Ectodermal cell (in vitro differentiated cells): ENCODE measurements at regions not wholly inside any gene's neighbourhood (a gene's known extent, or its start where the extent isn't known, plus 50 kb on each side); places are given as distances from the start of the nearest gene placed in this dataset.

Experiments
- H3K27ac ChIP-seq: 2 replicates; pipeline ENCODE4 v1.7.0; 2013; ENCODE audit warnings: mild to moderate bottlenecking, low read depth, low read length; ENCODE audit not compliant: insufficient read depth, poor library complexity, severe bottlenecking
- H3K27me3 ChIP-seq: 2 replicates; pipeline ENCODE4 v1.7.0; 2013; ENCODE audit warnings: mild to moderate bottlenecking, low read length; ENCODE audit not compliant: insufficient read depth, control insufficient read depth, poor library complexity, severe bottlenecking
- H3K36me3 ChIP-seq: one replicate; pipeline ENCODE4 v1.7.0; 2013; ENCODE audit warnings: low read length; ENCODE audit not compliant: control insufficient read depth, insufficient read depth
- H3K4me1 ChIP-seq: one replicate; pipeline ENCODE4 v1.7.0; 2013; ENCODE audit warnings: low read length; ENCODE audit not compliant: control insufficient read depth, insufficient read depth
- H3K4me3 ChIP-seq: 2 replicates; pipeline ENCODE4 v1.7.0; 2013; ENCODE audit warnings: low read depth, low read length, control low read depth; ENCODE audit not compliant: insufficient read depth
- H3K9me3 ChIP-seq: 2 replicates; pipeline ENCODE4 v1.7.0; 2013; ENCODE audit warnings: mild to moderate bottlenecking, low read length, moderate library complexity; ENCODE audit not compliant: control insufficient read depth
- WGBS, 2 experiments: methylation state at CpG; one replicate each; pipeline ENCODE4 v1.1.7; 2013; ENCODE audit warnings: missing lambda C conversion rate in 2 of 2; 5-methylcytosine and 5-hydroxymethylcytosine counted together

DNA sequence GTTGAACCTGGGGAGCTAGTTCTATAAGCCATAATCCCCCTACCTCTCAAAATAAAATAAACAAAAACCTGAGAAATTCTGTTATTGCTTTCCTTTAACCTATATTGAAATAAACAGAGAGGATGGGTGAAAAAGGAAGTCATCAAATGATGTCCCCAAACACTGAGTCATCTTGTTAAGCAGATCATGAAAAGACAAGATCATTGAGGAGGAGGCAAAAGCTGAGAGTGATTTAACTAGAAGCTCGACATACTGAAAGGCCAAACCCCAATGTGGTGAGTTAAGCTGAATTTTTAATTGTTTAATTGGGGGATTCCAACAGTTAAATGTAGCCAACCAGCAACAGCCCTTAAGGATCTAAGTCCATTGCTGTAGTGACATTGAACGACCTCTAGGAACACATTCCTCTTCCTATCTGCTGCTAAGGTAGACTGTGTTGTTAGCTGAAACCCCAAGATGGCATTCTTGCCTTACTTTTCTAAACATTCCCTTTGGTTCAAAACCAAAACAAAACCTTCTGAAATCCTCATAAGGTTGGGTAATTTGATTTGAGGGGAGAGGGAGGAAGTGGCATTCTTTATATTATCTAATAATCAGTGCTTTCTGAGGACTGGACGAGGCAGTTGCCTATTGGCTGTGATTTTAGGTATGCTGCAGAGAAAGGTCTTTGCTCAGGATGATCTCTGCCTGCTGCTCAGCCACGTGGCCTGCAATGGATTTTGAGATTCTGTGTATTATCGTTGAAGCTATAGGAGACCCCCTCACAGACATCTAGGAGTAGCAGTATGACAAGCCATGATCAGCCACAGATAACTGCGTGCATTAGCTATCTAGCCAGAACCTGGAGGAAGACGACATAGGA, 62.7 kb upstream of the BNIP2 start:
- Histone ChIP-seq H3K27ac (no peak overlapping the region), H3K4me3 (no peak overlapping the region), H3K27me3 (no peaks in the 10 kb centered on the region), H3K36me3 (no peaks in the 10 kb centered on the region), H3K4me1 (no peaks in the 10 kb centered on the region), H3K9me3 (no peaks in the 10 kb centered on the region)
- 74 to 75% methylated on average over 7 of the region's 7 CpGs for WGBS, 2 experiments

DNA sequence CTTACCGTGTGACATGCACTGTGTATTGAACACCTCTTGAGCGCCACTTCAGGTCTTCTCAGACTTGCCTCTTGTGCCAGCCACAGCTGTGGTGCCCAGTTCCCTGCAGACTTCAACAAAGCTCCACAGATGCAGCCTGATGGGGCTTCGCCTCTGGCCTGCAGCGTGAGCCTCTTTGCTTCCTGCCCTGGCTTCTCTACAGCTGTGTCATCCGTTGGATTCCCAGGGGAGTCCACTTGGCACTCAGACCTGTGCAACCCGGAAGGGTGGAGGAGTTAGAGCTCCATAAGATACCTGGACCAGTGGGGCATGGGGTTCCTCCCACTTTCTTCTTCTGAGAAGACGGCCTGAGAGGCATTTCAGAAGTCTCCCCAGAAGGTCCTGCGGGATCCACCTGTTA, 57.7 kb upstream of the BNIP2 start:
- no peaks in the 10 kb centered on the region for H3K27me3 ChIP-seq
- no peaks in the 10 kb centered on the region for H3K36me3 ChIP-seq
- H3K9me3 ChIP-seq, result no peaks in the 10 kb centered on the region
- H3K4me1 ChIP-seq, result no peaks in the 10 kb centered on the region
- no peak overlapping the region for H3K27ac ChIP-seq
- 94 to 96% methylated on average over 8 of the region's 8 CpGs for WGBS, 2 experiments
- H3K4me3 ChIP-seq, result no peak overlapping the region

DNA sequence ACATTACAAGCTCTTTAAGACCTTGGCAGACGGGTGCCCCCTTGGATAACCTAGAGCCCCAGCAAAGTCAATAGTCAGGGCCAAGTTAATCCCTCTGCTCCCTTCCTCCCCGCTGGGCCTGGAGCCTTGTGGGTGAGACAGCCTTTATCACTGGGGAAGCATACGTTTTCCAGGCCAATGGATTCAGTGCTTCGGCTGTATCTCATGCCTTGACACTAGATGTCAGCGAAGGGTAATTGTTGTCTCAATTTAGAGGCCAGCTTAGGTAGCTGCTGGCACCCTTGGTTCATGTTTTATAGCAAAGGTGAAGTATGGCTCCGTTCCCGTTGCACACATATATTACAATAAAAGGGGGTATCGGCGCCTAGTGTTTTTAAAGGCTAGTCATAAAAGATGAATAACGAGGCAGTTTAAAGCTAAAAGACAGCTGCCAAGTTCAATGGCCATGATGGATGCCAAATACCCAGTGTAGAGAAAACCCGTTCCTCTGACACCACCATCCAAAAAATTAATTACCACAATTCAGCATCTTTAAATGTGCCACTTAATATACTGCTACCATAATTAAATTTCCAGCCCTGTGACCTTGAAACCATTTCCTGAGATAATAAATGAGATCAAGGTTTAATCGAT, 52.3 kb upstream of the BNIP2 start:
- H3K36me3 ChIP-seq, result no peaks in the 10 kb centered on the region
- no peak overlapping the region for H3K27ac ChIP-seq
- WGBS, 2 experiments, result 58 to 66% methylated on average over 12 of the region's 12 CpGs
- no peak overlapping the region for H3K4me3 ChIP-seq
- no peaks in the 10 kb centered on the region for H3K4me1 ChIP-seq
- no peaks in the 10 kb centered on the region for H3K27me3 ChIP-seq
- no peaks in the 10 kb centered on the region for H3K9me3 ChIP-seq

DNA sequence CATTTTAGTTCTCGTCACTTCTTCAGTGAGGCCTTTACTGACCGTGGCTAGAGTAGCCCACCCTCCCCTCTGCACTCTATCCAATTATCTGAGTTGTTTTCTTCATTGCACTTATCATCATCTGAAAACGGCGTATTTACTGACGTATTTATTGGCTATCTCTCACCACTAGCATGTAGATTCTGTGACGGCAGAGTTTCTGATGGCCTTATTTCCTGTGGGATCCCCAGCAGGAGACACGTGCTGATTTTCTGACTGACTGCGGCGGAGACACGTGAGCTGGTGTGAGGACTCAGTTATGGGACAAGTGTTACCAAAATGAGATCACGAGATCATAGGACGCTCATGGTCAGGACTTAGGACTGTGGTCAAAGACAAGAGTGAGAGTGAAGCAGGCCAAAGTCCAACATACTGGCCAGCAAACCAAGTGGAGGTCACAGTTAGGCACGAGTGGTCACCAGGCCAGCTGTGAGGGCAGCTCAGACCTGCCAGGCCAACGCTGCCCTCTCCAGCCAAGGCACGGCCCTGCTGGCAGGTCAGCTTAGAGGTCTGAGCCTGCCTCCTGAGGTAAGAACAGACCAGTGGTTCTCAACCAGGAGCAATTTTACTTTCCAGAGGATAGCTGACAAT, 50.6 kb upstream of the BNIP2 start:
- Histone ChIP-seq H3K9me3 (no peaks in the 10 kb centered on the region), H3K4me1 (no peaks in the 10 kb centered on the region), H3K36me3 (no peaks in the 10 kb centered on the region), H3K27me3 (no peaks in the 10 kb centered on the region), H3K27ac (no peak overlapping the region), H3K4me3 (no peak overlapping the region)
- 87% methylated on average over 15 of the region's 15 CpGs for WGBS, 2 experiments
